GM19455 (cell line): ENCODE measurements at regions not wholly inside any gene's neighbourhood (a gene's known extent, or its start where the extent isn't known, plus 50 kb on each side); places are given as distances from the start of the nearest gene placed in this dataset.

ENCODE experiments used
- ATAC-seq: cut with Tn5 transposase; IDR thresholded peaks from one replicate; pipeline ENCODE4 v1.9.1; 2021; ENCODE audit not compliant: unreplicated experiment

- no peak for ATAC-seq
Observed at GRCh38 chr18:39685303-39685902, 2119.8 kb upstream of the CELF4 start.

GRCh38 chr18:39681061-39681460 lies 2115.5 kb upstream of the CELF4 start:
- no peak for ATAC-seq

- no peak for ATAC-seq
Observed at GRCh38 chr18:39675906-39676305, 2110.3 kb upstream of the CELF4 start.

- ATAC-seq = no peak
Observed at GRCh38 chr18:39675368-39675767, 2109.8 kb upstream of the CELF4 start.

GRCh38 chr18:39672171-39672570 lies 2106.6 kb upstream of the CELF4 start:
- ATAC-seq = no peak

GRCh38 chr18:39667905-39668304 lies 2102.3 kb upstream of the CELF4 start:
- no peak for ATAC-seq

GRCh38 chr18:39666541-39666940 lies 2100.9 kb upstream of the CELF4 start:
- ATAC-seq = no peak

GRCh38 chr18:39661856-39662366 lies 2096.3 kb upstream of the CELF4 start:
- no peak for ATAC-seq

- ATAC-seq = no peak
Observed at GRCh38 chr18:39660141-39660540, 2094.5 kb upstream of the CELF4 start.

GRCh38 chr18:39655341-39655740 lies 2089.7 kb upstream of the CELF4 start:
- ATAC-seq = no peak

GRCh38 chr18:39653221-39653620 lies 2087.6 kb upstream of the CELF4 start:
- no peak for ATAC-seq

- no peak for ATAC-seq
Observed at GRCh38 chr18:39648616-39649015, 2083.0 kb upstream of the CELF4 start.

- ATAC-seq = no peak
Observed at GRCh38 chr18:39647627-39648534, 2082.3 kb upstream of the CELF4 start.

- no peak for ATAC-seq
Observed at GRCh38 chr18:39638224-39638623, 2072.6 kb upstream of the CELF4 start.

- ATAC-seq = no peak
Observed at GRCh38 chr18:39636931-39637330, 2071.3 kb upstream of the CELF4 start.

- no peak for ATAC-seq
Observed at GRCh38 chr18:39635966-39636365, 2070.4 kb upstream of the CELF4 start.

GRCh38 chr18:39635192-39635591 lies 2069.6 kb upstream of the CELF4 start:
- no peak for ATAC-seq

GRCh38 chr18:39627936-39628335 lies 2062.3 kb upstream of the CELF4 start:
- no peak for ATAC-seq

GRCh38 chr18:39624961-39625360 lies 2059.4 kb upstream of the CELF4 start:
- no peak for ATAC-seq

GRCh38 chr18:39622431-39622830 lies 2056.8 kb upstream of the CELF4 start:
- ATAC-seq = no peak

- no peak for ATAC-seq
Observed at GRCh38 chr18:39620551-39621168, 2055.1 kb upstream of the CELF4 start.
